ENCODE measurements at regions not wholly inside any gene's neighbourhood (a gene's known extent, or its start where the extent isn't known, plus 50 kb on each side); places are given as distances from the start of the nearest gene placed in this dataset.

GRCh38 chr3:106276755-106277612 lies 408.2 kb upstream of the CBLB start:
- Histone ChIP-seq H3K27me3 (ENCODE audit: low read depth) (no peaks in the 10 kb centered on the region), H3K4me1 (no peaks in the 10 kb centered on the region), H3K36me3 (no peaks in the 10 kb centered on the region), H3K27ac (replicated peaks) (no peak overlapping the region), H3K9me3 (replicated peaks) (no peaks in the 10 kb centered on the region), H3K4me3 (no peak overlapping the region)
- DNase-seq: no peak
- TF ChIP-seq CTCF (IDR thresholded peaks at IDR 0.05; ENCODE audit: borderline replicate concordance): no peak
- intact Hi-C loops (cut with micrococcal nuclease): no loop called here

GRCh38 chr3:106277731-106278130 lies 408.9 kb upstream of the CBLB start:
- H3K4me3 ChIP-seq: no peak overlapping the region
- no peak for DNase-seq
- H3K9me3 ChIP-seq (replicated peaks): no peaks in the 10 kb centered on the region
- no peaks in the 10 kb centered on the region for H3K27me3 ChIP-seq (ENCODE audit: low read depth)
- H3K36me3 ChIP-seq: no peaks in the 10 kb centered on the region
- no peaks in the 10 kb centered on the region for H3K4me1 ChIP-seq
- intact Hi-C loops (cut with micrococcal nuclease): no loop called here
- TF ChIP-seq CTCF (IDR thresholded peaks at IDR 0.05; ENCODE audit: borderline replicate concordance): no peak
- H3K27ac ChIP-seq (replicated peaks): no peak overlapping the region

- intact Hi-C loops (cut with micrococcal nuclease): no loop called here
- TF ChIP-seq CTCF (IDR thresholded peaks at IDR 0.05; ENCODE audit: borderline replicate concordance): no peak
- Histone ChIP-seq H3K4me1 (no peaks in the 10 kb centered on the region), H3K9me3 (replicated peaks) (no peaks in the 10 kb centered on the region), H3K27me3 (ENCODE audit: low read depth) (no peaks in the 10 kb centered on the region), H3K36me3 (no peaks in the 10 kb centered on the region), H3K4me3 (no peak overlapping the region), H3K27ac (replicated peaks) (no peak overlapping the region)
- no peak for DNase-seq
These were observed 412.4 kb upstream of the CBLB start for GRCh38 chr3:106281221-106281620.

GRCh38 chr3:106282943-106283342 lies 414.1 kb upstream of the CBLB start:
- TF ChIP-seq CTCF (IDR thresholded peaks at IDR 0.05; ENCODE audit: borderline replicate concordance): no peak
- DNase-seq: no peak
- Histone ChIP-seq H3K36me3 (no peaks in the 10 kb centered on the region), H3K27ac (replicated peaks) (no peak overlapping the region), H3K27me3 (ENCODE audit: low read depth) (no peaks in the 10 kb centered on the region), H3K4me3 (no peak overlapping the region), H3K4me1 (no peaks in the 10 kb centered on the region), H3K9me3 (replicated peaks) (peaks cover 8% of the 10 kb centered on the region)
- intact Hi-C loops (cut with micrococcal nuclease): no loop called here

GRCh38 chr3:106288781-106289180 lies 420.0 kb upstream of the CBLB start:
- intact Hi-C loops (cut with micrococcal nuclease): no loop called here
- Histone ChIP-seq H3K4me3 (no peak overlapping the region), H3K4me1 (no peaks in the 10 kb centered on the region)

More at GRCh38 chr3:106288781-106289180, 420.0 kb upstream of the CBLB start:
- no peaks in the 10 kb centered on the region for H3K27me3 ChIP-seq (ENCODE audit: low read depth)
- TF ChIP-seq CTCF (IDR thresholded peaks at IDR 0.05; ENCODE audit: borderline replicate concordance): no peak
- H3K9me3 ChIP-seq (replicated peaks): peaks cover 8% of the 10 kb centered on the region
- no peaks in the 10 kb centered on the region for H3K36me3 ChIP-seq
- no peak overlapping the region for H3K27ac ChIP-seq (replicated peaks)
- no peak for DNase-seq
